IPS-NIHi7 (cell line): ENCODE measurements at regions not wholly inside any gene's neighbourhood (a gene's known extent, or its start where the extent isn't known, plus 50 kb on each side); places are given as distances from the start of the nearest gene placed in this dataset.

Experiments
- DNase-seq: peaks from one replicate; pipeline ENCODE4 v3.0.0; 2012; ENCODE audit warnings: mixed read lengths; ENCODE audit errors: extremely low spot score

GRCh38 chr2:123080331-123080730 is 944.8 kb upstream of the CNTNAP5 start:
- DNase-seq, result no peak

GRCh38 chr2:123085484-123085883 is 939.6 kb upstream of the CNTNAP5 start:
- no peak for DNase-seq

- no peak for DNase-seq
These were observed 938.3 kb upstream of the CNTNAP5 start for GRCh38 chr2:123086613-123087385.

- DNase-seq, result no peak
These were observed 933.6 kb upstream of the CNTNAP5 start for GRCh38 chr2:123091471-123091870.

- DNase-seq, result no peak
These were observed 931.9 kb upstream of the CNTNAP5 start for GRCh38 chr2:123093199-123093598.

GRCh38 chr2:123095219-123095835 is 929.8 kb upstream of the CNTNAP5 start:
- DNase-seq, result no peak

- no peak for DNase-seq
These were observed 926.5 kb upstream of the CNTNAP5 start for GRCh38 chr2:123098619-123099018.

- DNase-seq, result no peak
These were observed 923.7 kb upstream of the CNTNAP5 start for GRCh38 chr2:123101434-123101833.

- DNase-seq, result no peak
These were observed 921.2 kb upstream of the CNTNAP5 start for GRCh38 chr2:123103902-123104301.

GRCh38 chr2:123116595-123116994 is 908.5 kb upstream of the CNTNAP5 start:
- DNase-seq, result no peak

- no peak for DNase-seq
These were observed 897.9 kb upstream of the CNTNAP5 start for GRCh38 chr2:123127236-123127635.

- no peak for DNase-seq
These were observed 896.1 kb upstream of the CNTNAP5 start for GRCh38 chr2:123128951-123129350.

GRCh38 chr2:123136419-123136818 is 888.7 kb upstream of the CNTNAP5 start:
- no peak for DNase-seq

GRCh38 chr2:123144082-123144481 is 881.0 kb upstream of the CNTNAP5 start:
- DNase-seq, result no peak

- DNase-seq, result no peak
These were observed 872.0 kb upstream of the CNTNAP5 start for GRCh38 chr2:123153041-123153440.

GRCh38 chr2:123154195-123154594 is 870.9 kb upstream of the CNTNAP5 start:
- no peak for DNase-seq

- DNase-seq, result no peak
These were observed 868.1 kb upstream of the CNTNAP5 start for GRCh38 chr2:123157016-123157415.

GRCh38 chr2:123162400-123163016 is 862.6 kb upstream of the CNTNAP5 start:
- DNase-seq, result no peak

GRCh38 chr2:123163398-123163797 is 861.7 kb upstream of the CNTNAP5 start:
- no peak for DNase-seq

- no peak for DNase-seq
These were observed 860.9 kb upstream of the CNTNAP5 start for GRCh38 chr2:123164216-123164615.

- DNase-seq, result no peak
These were observed 859.5 kb upstream of the CNTNAP5 start for GRCh38 chr2:123165616-123166015.

- DNase-seq, result peak; percentile 11
These were observed 845.6 kb upstream of the CNTNAP5 start for GRCh38 chr2:123179526-123179925.

GRCh38 chr2:123195957-123196356 is 829.1 kb upstream of the CNTNAP5 start:
- no peak for DNase-seq
